H9 (cell line): ENCODE measurements at regions not wholly inside any gene's neighbourhood (a gene's known extent, or its start where the extent isn't known, plus 50 kb on each side); places are given as distances from the start of the nearest gene placed in this dataset.

Experiments
- DNase-seq: peaks from one replicate; pipeline ENCODE4 v3.0.0-alpha.2; 2017
- H2AFZ ChIP-seq: one replicate; pipeline ENCODE4 v1.6.1; 2013; ENCODE audit warnings: mild to moderate bottlenecking, low read length, control low read depth, moderate library complexity
- H2AK5ac ChIP-seq: 2 replicates; pipeline ENCODE4 v1.6.1; 2013; ENCODE audit warnings: low read length, control low read depth, mixed read lengths; ENCODE audit not compliant: insufficient read length
- H2BK120ac ChIP-seq: one replicate; pipeline ENCODE4 v1.6.1; 2013; ENCODE audit warnings: low read depth, mild to moderate bottlenecking, low read length, control low read depth, inconsistent platforms; ENCODE audit not compliant: poor library complexity, severe bottlenecking
- H2BK12ac ChIP-seq: 2 replicates; pipeline ENCODE4 v1.6.1; 2013; ENCODE audit warnings: low read length, control low read depth, mixed read lengths, low read depth; ENCODE audit not compliant: insufficient read length
- H2BK15ac ChIP-seq: 2 replicates; pipeline ENCODE4 v1.6.1; 2013; ENCODE audit warnings: low read depth, low read length, control low read depth
- H2BK20ac ChIP-seq: one replicate; pipeline ENCODE4 v1.6.1; 2013; ENCODE audit warnings: low read depth, mild to moderate bottlenecking, low read length, control low read depth, inconsistent platforms; ENCODE audit not compliant: poor library complexity, severe bottlenecking
- H2BK5ac ChIP-seq: 2 replicates; pipeline ENCODE4 v1.6.1; 2013; ENCODE audit warnings: low read length, control low read depth, mixed read lengths; ENCODE audit not compliant: insufficient read length
- H3K14ac ChIP-seq: 2 replicates; pipeline ENCODE4 v1.6.1; 2013; ENCODE audit warnings: low read length, control low read depth; ENCODE audit not compliant: insufficient read depth
- H3K18ac ChIP-seq: 2 replicates; pipeline ENCODE4 v1.6.1; 2013; ENCODE audit warnings: low read depth, mild to moderate bottlenecking, mixed read lengths, low read length, control low read depth; ENCODE audit not compliant: insufficient read length
- H3K23ac ChIP-seq: 2 replicates; pipeline ENCODE4 v1.6.1; 2013; ENCODE audit warnings: low read length, control low read depth, mixed read lengths, low read depth; ENCODE audit not compliant: insufficient read length
- H3K23me2 ChIP-seq: 2 replicates; pipeline ENCODE4 v1.6.1; 2013; ENCODE audit warnings: low read depth, mild to moderate bottlenecking, mixed read lengths, low read length, control low read depth; ENCODE audit not compliant: insufficient read length, poor library complexity, severe bottlenecking
- H3K27ac ChIP-seq: 2 replicates; pipeline ENCODE4 v1.5.1; 2013; ENCODE audit warnings: low read length, control low read depth, mixed read lengths, low read depth; ENCODE audit not compliant: insufficient read length
- H3K27me3 ChIP-seq: 2 replicates; pipeline ENCODE4 v1.6.1; 2013; ENCODE audit warnings: low read length, control low read depth, inconsistent platforms; ENCODE audit not compliant: insufficient read depth
- H3K4ac ChIP-seq: 2 replicates; pipeline ENCODE4 v1.6.1; 2013; ENCODE audit warnings: low read depth, mild to moderate bottlenecking, control low read depth, inconsistent platforms, low read length, moderate library complexity
- H3K4me1 ChIP-seq: 2 replicates; pipeline ENCODE4 v1.6.1; 2013; ENCODE audit warnings: low read length, control low read depth, inconsistent platforms; ENCODE audit not compliant: insufficient read depth
- H3K4me2 ChIP-seq: 2 replicates; pipeline ENCODE4 v1.6.1; 2013; ENCODE audit warnings: low read length, control low read depth, mixed read lengths; ENCODE audit not compliant: insufficient read length, insufficient read depth
- H3K56ac ChIP-seq: 2 replicates; pipeline ENCODE4 v1.6.1; 2013; ENCODE audit warnings: low read depth, mild to moderate bottlenecking, mixed read lengths, low read length, control low read depth; ENCODE audit not compliant: insufficient read length
- H3K79me1 ChIP-seq: 2 replicates; pipeline ENCODE4 v1.6.1; 2013; ENCODE audit warnings: low read depth, mild to moderate bottlenecking, moderate library complexity, low read length, control low read depth, inconsistent platforms; ENCODE audit not compliant: insufficient read depth, poor library complexity, severe bottlenecking
- H3K79me2 ChIP-seq: 2 replicates; pipeline ENCODE4 v1.6.1; 2013; ENCODE audit warnings: low read length, control low read depth, inconsistent platforms; ENCODE audit not compliant: insufficient read depth
- H3K9ac ChIP-seq: 2 replicates; pipeline ENCODE4 v1.6.1; 2013; ENCODE audit warnings: low read length, control low read depth, mixed read lengths; ENCODE audit not compliant: insufficient read length; ENCODE audit errors: extremely low read depth
- H3K9me3 ChIP-seq: one replicate; pipeline ENCODE4 v1.6.1; 2013; ENCODE audit warnings: low read depth, low read length, inconsistent platforms; ENCODE audit not compliant: control insufficient read depth
- H3T11ph ChIP-seq: one replicate; pipeline ENCODE4 v1.6.1; 2013; ENCODE audit warnings: mild to moderate bottlenecking, low read length, control low read depth, inconsistent platforms
- H4K20me1 ChIP-seq: one replicate; pipeline ENCODE4 v1.6.1; 2013; ENCODE audit not compliant: control insufficient read depth, insufficient read length, insufficient read depth
- H4K5ac ChIP-seq: 2 replicates; pipeline ENCODE4 v1.6.1; 2013; ENCODE audit warnings: low read depth, mild to moderate bottlenecking, mixed read lengths, low read length, control low read depth; ENCODE audit not compliant: insufficient read length
- H4K8ac ChIP-seq: replicated peaks from 2 replicates; pipeline ENCODE4 v1.6.1; 2013; ENCODE audit warnings: low read length, control low read depth, mixed read lengths, low read depth; ENCODE audit not compliant: insufficient read length
- H4K91ac ChIP-seq: 2 replicates; pipeline ENCODE4 v1.6.1; 2013; ENCODE audit warnings: low read depth, mild to moderate bottlenecking, moderate library complexity, mixed read lengths, low read length, control low read depth; ENCODE audit not compliant: insufficient read length
- H3K27ac Mint-ChIP-seq, 3 experiments: 2 replicates in 2 of 3; 3 replicates in 1 of 3; pipeline ENCODE4 v1.8.0; 2020 to 2021; ENCODE audit warnings: mixed read lengths in 3 of 3, mild to moderate bottlenecking in 1 of 3, moderate library complexity in 1 of 3
- H3K27me3 Mint-ChIP-seq: 2 replicates; pipeline ENCODE4 v1.8.0; 2021; ENCODE audit warnings: low read depth, mild to moderate bottlenecking, moderate library complexity, mixed read lengths
- H3K36me3 Mint-ChIP-seq, 3 experiments: 2 replicates in 2 of 3; 3 replicates in 1 of 3; pipeline ENCODE4 v1.8.0; 2020 to 2021; ENCODE audit warnings: low read depth in 3 of 3, mixed read lengths in 3 of 3; ENCODE audit not compliant: insufficient read depth in 1 of 3
- H3K4me1 Mint-ChIP-seq, 2 experiments: 2 replicates each; pipeline ENCODE4 v1.8.0; 2020; ENCODE audit warnings: mixed read lengths in 2 of 2
- H3K4me3 Mint-ChIP-seq, 2 experiments: 2 replicates in 1 of 2; 3 replicates in 1 of 2; pipeline ENCODE4 v1.8.0; 2020 to 2021; ENCODE audit warnings: mild to moderate bottlenecking in 2 of 2, mixed read lengths in 2 of 2, moderate library complexity in 1 of 2
- H3K9me3 Mint-ChIP-seq, 2 experiments: 2 replicates in 1 of 2; 3 replicates in 1 of 2; pipeline ENCODE4 v1.8.0; 2020; ENCODE audit warnings: mild to moderate bottlenecking in 2 of 2, mixed read lengths in 2 of 2, moderate library complexity in 1 of 2
- WGBS: extraction: QIAGEN DNeasy Blood & Tissue Kit; methylation state at CpG from one replicate; pipeline ENCODE4 v1.1.7; 2013; ENCODE audit warnings: missing lambda C conversion rate, low lambda C conversion rate, mixed read lengths; ENCODE audit not compliant: insufficient read length; ENCODE audit errors: extremely low coverage; 5-methylcytosine and 5-hydroxymethylcytosine counted together
- TF ChIP-seq, protein P1 (sequence below): fragments of 200-600 bp; sonication (generic); conservative IDR thresholded peaks from 3 replicates; pipeline ENCODE4 v1.8.0; 2021; ENCODE audit warnings: antibody characterized with exemption, mild to moderate bottlenecking

DNA sequence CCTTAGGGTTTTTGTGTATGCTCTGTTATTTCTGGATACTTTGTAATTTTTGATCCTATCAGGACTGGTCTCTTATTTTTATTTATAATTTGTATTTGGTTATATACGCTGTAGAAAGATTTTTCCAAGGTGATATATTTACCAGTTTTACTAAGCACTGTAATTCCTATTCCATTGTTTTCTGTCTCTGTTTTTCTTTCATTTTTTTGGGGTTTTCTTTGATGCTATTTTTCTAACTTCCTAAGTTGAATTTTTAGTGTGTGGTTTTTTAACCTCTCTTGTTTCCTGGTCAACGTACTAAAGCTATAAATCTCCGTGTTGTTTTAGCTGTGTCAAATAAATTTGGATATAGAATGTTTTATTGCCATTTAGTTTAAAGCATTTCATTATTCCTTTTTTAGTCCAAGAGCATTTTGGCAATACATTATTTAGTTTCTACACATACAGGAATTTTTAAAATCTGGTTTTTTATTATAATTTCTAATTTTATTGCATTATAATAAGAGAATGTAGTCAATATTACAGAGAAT is 128.1 kb upstream of the THRB start:
- H3K27me3 Mint-ChIP-seq, result no peaks in the 10 kb centered on the region
- no peak overlapping the region for H3K4me2 ChIP-seq
- H2BK5ac ChIP-seq, result no peak overlapping the region
- H4K8ac ChIP-seq, result no peak overlapping the region
- no peak overlapping the region for H3K9ac ChIP-seq
- H2AFZ ChIP-seq, result no peak overlapping the region
- DNase-seq, result no peak
- H2BK15ac ChIP-seq, result no peak overlapping the region
- H3K18ac ChIP-seq, result no peak overlapping the region
- H3K4me1 ChIP-seq, result peaks cover 2% of the 10 kb centered on the region; the same call in 1 of the 2 replicates
- H4K20me1 ChIP-seq, result no peaks in the 10 kb centered on the region
- H3K27ac ChIP-seq, result no peak overlapping the region
- H2BK20ac ChIP-seq, result no peak overlapping the region
- peaks cover 10 to 21% (median 12%) of the 10 kb centered on the region in 3 experiments for H3K36me3 Mint-ChIP-seq
- peak overlapping the region in 1 of 3 experiments; percentile 55; a peak in 1 of 7 replicates for H3K27ac Mint-ChIP-seq
- no peak overlapping the region for H3K4me3 Mint-ChIP-seq
- H3K4ac ChIP-seq, result no peak overlapping the region
- no peaks in the 10 kb centered on the region for H3K23me2 ChIP-seq
- no peak overlapping the region for H2BK12ac ChIP-seq
- H4K5ac ChIP-seq, result no peak overlapping the region
- no peak overlapping the region for H3K23ac ChIP-seq
- no peak overlapping the region for H4K91ac ChIP-seq
- no peak overlapping the region for H2AK5ac ChIP-seq
- no peaks in the 10 kb centered on the region for H3K27me3 ChIP-seq
- no peak overlapping the region for H2BK120ac ChIP-seq
- H3K9me3 ChIP-seq, result no peaks in the 10 kb centered on the region
- TF ChIP-seq, protein P1, sequence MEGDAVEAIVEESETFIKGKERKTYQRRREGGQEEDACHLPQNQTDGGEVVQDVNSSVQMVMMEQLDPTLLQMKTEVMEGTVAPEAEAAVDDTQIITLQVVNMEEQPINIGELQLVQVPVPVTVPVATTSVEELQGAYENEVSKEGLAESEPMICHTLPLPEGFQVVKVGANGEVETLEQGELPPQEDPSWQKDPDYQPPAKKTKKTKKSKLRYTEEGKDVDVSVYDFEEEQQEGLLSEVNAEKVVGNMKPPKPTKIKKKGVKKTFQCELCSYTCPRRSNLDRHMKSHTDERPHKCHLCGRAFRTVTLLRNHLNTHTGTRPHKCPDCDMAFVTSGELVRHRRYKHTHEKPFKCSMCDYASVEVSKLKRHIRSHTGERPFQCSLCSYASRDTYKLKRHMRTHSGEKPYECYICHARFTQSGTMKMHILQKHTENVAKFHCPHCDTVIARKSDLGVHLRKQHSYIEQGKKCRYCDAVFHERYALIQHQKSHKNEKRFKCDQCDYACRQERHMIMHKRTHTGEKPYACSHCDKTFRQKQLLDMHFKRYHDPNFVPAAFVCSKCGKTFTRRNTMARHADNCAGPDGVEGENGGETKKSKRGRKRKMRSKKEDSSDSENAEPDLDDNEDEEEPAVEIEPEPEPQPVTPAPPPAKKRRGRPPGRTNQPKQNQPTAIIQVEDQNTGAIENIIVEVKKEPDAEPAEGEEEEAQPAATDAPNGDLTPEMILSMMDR, result no peak
- no peaks in the 10 kb centered on the region for H3K79me1 ChIP-seq
- H3K4me1 Mint-ChIP-seq, result peaks cover 20 to 24% of the 10 kb centered on the region in 2 experiments
- no peak overlapping the region for H3K56ac ChIP-seq
- peaks cover 16% of the 10 kb centered on the region in 2 experiments for H3K9me3 Mint-ChIP-seq
- no peak overlapping the region for H3K14ac ChIP-seq
- no peak overlapping the region for H3T11ph ChIP-seq
- no CpG with 5 or more reads among the region's 3 CpGs for WGBS
- no peaks in the 10 kb centered on the region for H3K79me2 ChIP-seq
